H1 (cell line): ENCODE measurements at regions not wholly inside any gene's neighbourhood (a gene's known extent, or its start where the extent isn't known, plus 50 kb on each side); places are given as distances from the start of the nearest gene placed in this dataset.

Source experiments
- CTCF ChIA-PET: fragments of 300-600 bp; sonication (Branson Sonifier 250); formaldehyde crosslinking; loops from one replicate; lab custom pipeline; 2021; ENCODE audit not compliant: partially characterized antibody; lab: Charles Lee
- POLR2A ChIA-PET: fragments of 300-600 bp; sonication (Branson Sonifier 250); formaldehyde crosslinking; loops from one replicate; lab custom pipeline; 2021; ENCODE audit warnings: inconsistent platforms; ENCODE audit not compliant: partially characterized antibody; lab: Charles Lee
- DNase-seq, 2 experiments: peaks; one replicate each; pipeline versions ENCODE4 v3.0.0 to v3.0.0-alpha.2; 2010 to 2022; ENCODE audit warnings: low spot score in 2 of 2, low read depth in 1 of 2, mixed read lengths in 1 of 2
- FAIRE-seq: peaks from 2 replicates; lab custom pipeline; 2011; peaks lifted over from hg19 to GRCh38; lab: Jason Lieb, UNC
- H2AFZ ChIP-seq: 2 replicates; pipeline ENCODE4 v1.8.1; 2012; ENCODE audit warnings: low read length, inconsistent platforms
- H2AK5ac ChIP-seq: 2 replicates; pipeline ENCODE4 v1.6.1; 2013; ENCODE audit warnings: low read depth, low read length
- H2BK120ac ChIP-seq: replicated peaks from 2 replicates; pipeline ENCODE3; 2013; ENCODE audit warnings: low read depth, low read length, inconsistent platforms
- H2BK12ac ChIP-seq: 2 replicates; pipeline ENCODE4 v1.6.1; 2013; ENCODE audit warnings: low read depth, low read length
- H2BK15ac ChIP-seq: 2 replicates; pipeline ENCODE4 v1.6.1; 2013; ENCODE audit warnings: low read length
- H2BK20ac ChIP-seq: 2 replicates; pipeline ENCODE4 v1.6.1; 2013; ENCODE audit warnings: low read length
- H2BK5ac ChIP-seq: 2 replicates; pipeline ENCODE4 v1.6.1; 2013; ENCODE audit warnings: low read depth, low read length
- H3K14ac ChIP-seq: 2 replicates; pipeline ENCODE4 v1.6.1; 2013; ENCODE audit warnings: inconsistent platforms; ENCODE audit not compliant: insufficient read length
- H3K18ac ChIP-seq: 2 replicates; pipeline ENCODE4 v1.6.1; 2013; ENCODE audit warnings: low read length; ENCODE audit errors: extremely low read depth
- H3K23ac ChIP-seq: 2 replicates; pipeline ENCODE4 v1.6.1; 2013; ENCODE audit warnings: inconsistent platforms; ENCODE audit not compliant: insufficient read length
- H3K23me2 ChIP-seq: 2 replicates; pipeline ENCODE4 v1.6.1; 2013; ENCODE audit warnings: low read depth, low read length
- H3K27ac ChIP-seq: 2 replicates; pipeline ENCODE4 v1.6.1; 2011; ENCODE audit warnings: low read depth, low read length, inconsistent platforms
- H3K27me3 ChIP-seq, 4 experiments: replicated peaks in 1 of 4; 1 replicate in 1 of 4; 2 replicates in 3 of 4; pipeline versions ENCODE4 v1.6.1 to v1.8.1; 2011 to 2013; ENCODE audit warnings: low read length in 3 of 4, mild to moderate bottlenecking in 3 of 4, inconsistent platforms in 2 of 4, mixed read lengths in 2 of 4, moderate library complexity in 1 of 4; ENCODE audit not compliant: control insufficient read depth in 3 of 4, insufficient read depth in 3 of 4; ENCODE audit errors: extremely low read depth in 1 of 4
- H3K36me3 ChIP-seq, 4 experiments: 2 replicates each; pipeline versions ENCODE4 v1.6.1 to v1.8.1; 2011 to 2013; ENCODE audit warnings: mild to moderate bottlenecking in 4 of 4, low read length in 3 of 4, moderate library complexity in 2 of 4, control low read depth in 1 of 4, inconsistent platforms in 1 of 4; ENCODE audit not compliant: insufficient read depth in 4 of 4, control insufficient read depth in 2 of 4
- H3K4ac ChIP-seq: replicated peaks from 2 replicates; pipeline ENCODE3; 2013; ENCODE audit warnings: low read length, low read depth, mixed read lengths, inconsistent platforms; ENCODE audit not compliant: insufficient read length
- H3K4me1 ChIP-seq, 4 experiments: replicated peaks in 1 of 4; 1 replicate in 1 of 4; 2 replicates in 3 of 4; pipeline versions ENCODE4 v1.6.1 to v1.8.1; 2011 to 2013; ENCODE audit warnings: low read length in 3 of 4, inconsistent platforms in 2 of 4, mixed read lengths in 1 of 4; ENCODE audit not compliant: insufficient read depth in 4 of 4, control insufficient read depth in 3 of 4
- H3K4me2 ChIP-seq, 2 experiments: 2 replicates each; pipeline versions ENCODE4 v1.6.1 to v1.8.1; 2011 to 2013; ENCODE audit warnings: low read depth in 2 of 2, low read length in 2 of 2, control low read depth in 1 of 2, inconsistent platforms in 1 of 2, mild to moderate bottlenecking in 1 of 2; ENCODE audit not compliant: insufficient read depth in 1 of 2
- H3K4me3 ChIP-seq, 4 experiments: fragments of 200-600, 300-600 bp in 1 of 4; sonication (generic), shearing (Covaris generic), sonication (Bioruptor Twin) in 1 of 4; 2 replicates each; pipeline versions ENCODE4 v1.5.1 to v1.8.1; 2011 to 2016; ENCODE audit warnings: low read length in 4 of 4, low read depth in 3 of 4, control low read depth in 2 of 4, inconsistent platforms in 2 of 4, mild to moderate bottlenecking in 2 of 4, mixed read lengths in 1 of 4, moderate library complexity in 1 of 4; ENCODE audit not compliant: insufficient read depth in 2 of 4; ENCODE audit errors: extremely low read depth in 1 of 4
- H3K56ac ChIP-seq: replicated peaks from 2 replicates; pipeline ENCODE3; 2013; ENCODE audit warnings: low read depth, mild to moderate bottlenecking, mixed read lengths, low read length, inconsistent platforms; ENCODE audit not compliant: insufficient read length
- H3K79me1 ChIP-seq: 2 replicates; pipeline ENCODE4 v1.6.1; 2013; ENCODE audit warnings: low read depth, low read length, control low read depth
- H3K79me2 ChIP-seq, 2 experiments: 2 replicates each; pipeline versions ENCODE4 v1.6.1 to v1.8.1; 2012 to 2013; ENCODE audit warnings: low read length in 2 of 2, mild to moderate bottlenecking in 2 of 2, inconsistent platforms in 1 of 2; ENCODE audit not compliant: insufficient read depth in 2 of 2, control insufficient read depth in 1 of 2
- H3K9ac ChIP-seq, 4 experiments: replicated peaks in 1 of 4; 1 replicate in 1 of 4; 2 replicates in 3 of 4; pipeline versions ENCODE4 v1.6.1 to v1.8.1; 2011 to 2013; ENCODE audit warnings: low read depth in 3 of 4, low read length in 3 of 4, control low read depth in 2 of 4, mild to moderate bottlenecking in 2 of 4, moderate library complexity in 2 of 4, inconsistent platforms in 1 of 4; ENCODE audit errors: extremely low read depth in 1 of 4
- H3K9me3 ChIP-seq, 2 experiments: 2 replicates each; pipeline versions ENCODE4 v1.6.1 to v1.8.1; 2012 to 2013; ENCODE audit warnings: mild to moderate bottlenecking in 2 of 2, moderate library complexity in 2 of 2, control low read depth in 1 of 2, inconsistent platforms in 1 of 2, low read depth in 1 of 2, low read length in 1 of 2, mixed read lengths in 1 of 2; ENCODE audit not compliant: insufficient read depth in 2 of 2
- H4K20me1 ChIP-seq, 2 experiments: replicated peaks in 1 of 2; 2 replicates each; pipeline versions ENCODE3 to v1.8.1; 2011 to 2013; ENCODE audit warnings: inconsistent platforms in 2 of 2, low read length in 2 of 2, mild to moderate bottlenecking in 1 of 2; ENCODE audit not compliant: insufficient read depth in 2 of 2, control insufficient read depth in 1 of 2
- H4K5ac ChIP-seq: 2 replicates; pipeline ENCODE4 v1.6.1; 2013; ENCODE audit warnings: low read length, low read depth, mixed read lengths, inconsistent platforms; ENCODE audit not compliant: insufficient read length
- H4K8ac ChIP-seq: 2 replicates; pipeline ENCODE4 v1.8.0; 2013; ENCODE audit warnings: mild to moderate bottlenecking, moderate library complexity, low read length, inconsistent platforms; ENCODE audit not compliant: insufficient read depth; ENCODE audit errors: extremely low read depth
- H4K91ac ChIP-seq: replicated peaks from 2 replicates; pipeline ENCODE3; 2013; ENCODE audit warnings: low read length, mixed read lengths, inconsistent platforms; ENCODE audit not compliant: insufficient read length
- ATF3 ChIP-seq: IDR thresholded peaks from 2 replicates; pipeline ENCODE4 v1.6.1; 2011; ENCODE audit warnings: low read depth, mild to moderate bottlenecking, low read length; ENCODE audit not compliant: insufficient read depth
- CHD2 ChIP-seq: IDR thresholded peaks from 2 replicates; pipeline ENCODE4 v1.6.1; 2012; ENCODE audit warnings: low read length, improper control_type of control experiment
- CREB1 ChIP-seq: IDR thresholded peaks from 2 replicates; pipeline ENCODE4 v1.6.1; 2012; ENCODE audit warnings: inconsistent platforms
- E2F6 ChIP-seq: IDR thresholded peaks from 2 replicates; pipeline ENCODE4 v1.6.1; 2012; ENCODE audit warnings: inconsistent platforms
- MAFK ChIP-seq: IDR thresholded peaks from 2 replicates; pipeline ENCODE4 v1.6.1; 2012; ENCODE audit warnings: low read depth, mild to moderate bottlenecking, improper control_type of control experiment, low read length
- NANOG ChIP-seq: IDR thresholded peaks from 2 replicates; pipeline ENCODE4 v1.6.1; 2011; ENCODE audit warnings: low read length, low read depth, mild to moderate bottlenecking, inconsistent platforms; ENCODE audit not compliant: insufficient read depth, poor library complexity, severe bottlenecking
- PHF8 ChIP-seq: fragments of 200-600 bp; sonication (generic); conservative IDR thresholded peaks from 2 replicates; pipeline ENCODE4 v1.7.1; 2012; ENCODE audit warnings: low read depth, mild to moderate bottlenecking, inconsistent platforms, low read length, moderate library complexity
- POU5F1 ChIP-seq: IDR thresholded peaks from 2 replicates; pipeline ENCODE4 v1.6.1; 2011; ENCODE audit warnings: low read depth, mild to moderate bottlenecking, low read length, moderate library complexity
- SIN3A ChIP-seq, 2 experiments: IDR thresholded peaks in 1 of 2; conservative IDR thresholded peaks in 1 of 2; 2 replicates each; pipeline ENCODE4 v1.6.1; 2011 to 2012; ENCODE audit warnings: low read length in 2 of 2, improper control_type of control experiment in 1 of 2, low read depth in 1 of 2, mild to moderate bottlenecking in 1 of 2
- SIRT6 ChIP-seq: IDR thresholded peaks from one replicate; pipeline ENCODE4 v1.7.1; 2012; ENCODE audit warnings: low read length, inconsistent platforms
- SIX5 ChIP-seq: IDR thresholded peaks from 2 replicates; pipeline ENCODE4 v1.6.1; 2011; ENCODE audit warnings: mild to moderate bottlenecking, low read depth, low read length
- SP1 ChIP-seq: IDR thresholded peaks from 2 replicates; pipeline ENCODE4 v1.6.1; 2011; ENCODE audit warnings: low read depth, low read length
- WGBS, 2 experiments: shearing (Covaris generic) in 1 of 2; methylation state at CpG; one replicate each; pipeline versions ENCODE4 v1.1.6 to v1.1.7; 2013 to 2015; ENCODE audit warnings: low lambda C conversion rate in 2 of 2, mixed read lengths in 2 of 2, inconsistent platforms in 1 of 2, low coverage in 1 of 2, missing lambda C conversion rate in 1 of 2; ENCODE audit not compliant: insufficient replicate concordance in 2 of 2, insufficient coverage in 1 of 2, insufficient read length in 1 of 2; ENCODE audit errors: extremely low coverage in 1 of 2, missing lambda C conversion rate in 1 of 2; 5-methylcytosine and 5-hydroxymethylcytosine counted together
- TF ChIP-seq, protein P1 (sequence below): IDR thresholded peaks from 2 replicates; pipeline ENCODE4 v1.6.1; 2012; ENCODE audit warnings: inconsistent platforms

DNA sequence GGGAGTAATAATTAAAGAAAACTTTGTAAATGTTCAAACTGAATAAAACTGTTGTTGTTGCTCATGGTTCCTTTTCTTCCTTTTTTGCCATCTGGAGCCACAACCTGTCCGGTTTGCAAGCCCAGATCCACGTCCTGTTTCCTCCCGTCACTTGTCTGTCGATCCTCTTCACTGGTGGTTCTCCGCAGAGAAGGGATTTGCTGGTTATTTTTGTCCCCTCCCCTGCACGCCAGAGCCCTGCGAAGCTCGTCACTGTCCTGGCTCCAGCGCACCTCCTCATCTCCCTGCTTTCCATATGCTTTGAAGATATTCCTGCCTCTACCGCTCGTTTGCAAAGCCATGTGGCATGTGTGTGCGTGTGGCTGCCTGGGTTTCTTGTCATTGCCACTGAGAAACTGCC lies 461.4 kb downstream of the RNF144A start:
- CTCF ChIA-PET: interaction anchor here (1.0 to 1.4 kb wide), 5 partner anchors 19 to 259 kb away, joined by 3 to 4 read pairs (median 3); no protein-coding TSS in a partner anchor
- no peak for TF ChIP-seq CREB1
- TF ChIP-seq NANOG: no peak
- TF ChIP-seq SP1: no peak
- no peak for TF ChIP-seq E2F6
- no peak for TF ChIP-seq CHD2
- TF ChIP-seq ATF3: no peak
- TF ChIP-seq SIRT6: no peak
- no peak for TF ChIP-seq PHF8
- TF ChIP-seq MAFK: no peak
- TF ChIP-seq POU5F1: no peak
- TF ChIP-seq SIN3A (conservative IDR thresholded peaks at IDR 0.05 in 1 of 2, IDR thresholded peaks at IDR 0.05 in 1 of 2; ENCODE audit: low read depth in 1 of 2, low read length in 2 of 2): no peak
- TF ChIP-seq SIX5: no peak
- TF ChIP-seq, protein P1, sequence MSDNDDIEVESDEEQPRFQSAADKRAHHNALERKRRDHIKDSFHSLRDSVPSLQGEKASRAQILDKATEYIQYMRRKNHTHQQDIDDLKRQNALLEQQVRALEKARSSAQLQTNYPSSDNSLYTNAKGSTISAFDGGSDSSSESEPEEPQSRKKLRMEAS: no peak

More for the DNA sequence above, 461.4 kb downstream of the RNF144A start:
- H3K27ac ChIP-seq: no peak overlapping the region
- no peaks in the 10 kb centered on the region; a peak in 1 of 7 replicates for H3K4me1 ChIP-seq
- no peak overlapping the region for H2BK5ac ChIP-seq
- no peak overlapping the region for H2BK15ac ChIP-seq
- H3K27me3 ChIP-seq: no peaks in the 10 kb centered on the region
- no peak for FAIRE-seq
- H3K4me3 ChIP-seq: no peak overlapping the region
- no peak overlapping the region for H3K14ac ChIP-seq
- no peak overlapping the region for H3K9ac ChIP-seq
- H2AK5ac ChIP-seq: no peak overlapping the region
- H2BK20ac ChIP-seq: no peak overlapping the region
- no peaks in the 10 kb centered on the region for H3K79me1 ChIP-seq
- H2AFZ ChIP-seq: no peak overlapping the region
- 90% methylated on average over 12 of the region's 12 CpGs; no CpG with 5 or more reads in 1 of the 2 experiments for WGBS, 2 experiments
- no peaks in the 10 kb centered on the region; the same call in 1 of the 2 replicates for H3K23me2 ChIP-seq
- POLR2A ChIA-PET: no interaction called here
- no peak overlapping the region for H4K8ac ChIP-seq
- no peak for DNase-seq
- no peaks in the 10 kb centered on the region for H4K20me1 ChIP-seq
- H2BK12ac ChIP-seq: no peak overlapping the region
- H3K23ac ChIP-seq: no peak overlapping the region
- H3K4me2 ChIP-seq: no peak overlapping the region
- no peaks in the 10 kb centered on the region for H3K79me2 ChIP-seq
- H3K4ac ChIP-seq: no peak overlapping the region
- H2BK120ac ChIP-seq: no peak overlapping the region
- H3K18ac ChIP-seq: no peak overlapping the region
- no peak overlapping the region for H4K91ac ChIP-seq
- H4K5ac ChIP-seq: no peak overlapping the region
- H3K36me3 ChIP-seq: no peaks in the 10 kb centered on the region
- no peaks in the 10 kb centered on the region for H3K9me3 ChIP-seq
- no peak overlapping the region for H3K56ac ChIP-seq
